Gastroesophageal sphincter (tissue), 4 donors: ENCODE measurements at regions not wholly inside any gene's neighbourhood (a gene's known extent, or its start where the extent isn't known, plus 50 kb on each side); places are given as distances from the start of the nearest gene placed in this dataset.

Source experiments
- ATAC-seq: fragments of 150-250 bp; one replicate; pipeline ENCODE4 v1.9.1; 2016; ENCODE audit warnings: mild to moderate bottlenecking, moderate library complexity
- H3K27ac ChIP-seq, 4 donors: fragments of 200-600 bp; sonication (generic) in 3 of 4; 1 replicate in 3 of 4; 2 replicates in 1 of 4; pipeline ENCODE4 v1.5.1; 2016 to 2019
- H3K27me3 ChIP-seq: fragments of 200-600 bp; sonication (generic); one replicate; pipeline ENCODE4 v1.5.1; 2019
- H3K36me3 ChIP-seq, 2 donors: fragments of 200-600 bp; sonication (generic); one replicate each; pipeline ENCODE4 v1.5.1; 2019; ENCODE audit warnings: control low read depth in 1 of 2
- H3K4me1 ChIP-seq, 3 donors: fragments of 200-600 bp; sonication (generic); 1 replicate in 2 of 3; 2 replicates in 1 of 3; pipeline ENCODE4 v1.5.1; 2016 to 2019; ENCODE audit warnings: control low read depth in 2 of 3
- H3K4me3 ChIP-seq, 2 donors: fragments of 200-600 bp; sonication (generic); one replicate each; pipeline ENCODE4 v1.5.1; 2019; ENCODE audit warnings: mild to moderate bottlenecking in 1 of 2, moderate library complexity in 1 of 2
- H3K9me3 ChIP-seq, 3 donors: fragments of 200-600 bp; sonication (generic); one replicate each; pipeline ENCODE4 v1.5.1; 2017 to 2019; ENCODE audit warnings: control low read depth in 2 of 3
- EP300 ChIP-seq: sonication (generic); formaldehyde crosslinking; IDR thresholded peaks from one replicate; pipeline ENCODE4 v1.6.1; 2017; ENCODE audit warnings: antibody characterized with exemption, mild to moderate bottlenecking
- POLR2A ChIP-seq, 2 donors: fragments of 450-650 bp; IDR thresholded peaks; one replicate each; pipeline ENCODE4 v1.6.1; 2017; ENCODE audit warnings: antibody characterized with exemption in 2 of 2, mild to moderate bottlenecking in 2 of 2, moderate library complexity in 1 of 2
- POLR2AphosphoS5 ChIP-seq: sonication (generic); formaldehyde crosslinking; IDR thresholded peaks from one replicate; pipeline ENCODE4 v1.6.1; 2017; ENCODE audit warnings: antibody characterized with exemption
- WGBS, 2 donors: methylation state at CpG; one replicate each; pipeline ENCODE4 v1.1.5; 2018; ENCODE audit warnings: low coverage in 1 of 2; 5-methylcytosine and 5-hydroxymethylcytosine counted together
- TF ChIP-seq, protein P1 (sequence below), 4 experiments: fragments of 200-600 bp in 2 of 4; fragments of 450-650 bp in 2 of 4; sonication (generic) in 1 of 4; IDR thresholded peaks; one replicate each; pipeline ENCODE4 v1.5.1; 2017 to 2019; ENCODE audit warnings: antibody characterized with exemption in 4 of 4, mild to moderate bottlenecking in 2 of 4, moderate library complexity in 2 of 4

DNA sequence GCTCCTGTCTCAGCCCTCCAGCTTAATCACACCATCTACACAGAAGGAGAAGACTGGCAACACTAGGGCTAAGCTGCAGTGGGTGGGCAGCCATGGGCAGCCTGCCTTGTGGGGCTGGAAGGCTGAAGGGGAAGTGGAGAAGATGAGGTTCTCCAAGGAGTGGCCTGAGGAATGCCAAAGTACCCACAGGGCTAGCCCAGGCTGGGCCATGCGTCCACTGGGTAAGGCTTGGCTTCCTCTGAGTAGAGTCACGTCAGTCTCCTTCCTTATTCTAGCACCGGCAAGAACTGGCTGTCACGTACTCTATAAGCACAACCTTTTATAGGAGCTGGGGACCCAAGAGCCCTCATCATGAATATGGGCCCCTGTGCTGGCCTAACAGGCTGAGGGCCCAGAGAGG, 110.6 kb upstream of the SIRPA start:
- peaks cover 50% of the 10 kb centered on the region for H3K27me3 ChIP-seq
- no peaks in the 10 kb centered on the region for H3K9me3 ChIP-seq
- H3K36me3 ChIP-seq: no peaks in the 10 kb centered on the region
- ATAC-seq: no peak
- H3K27ac ChIP-seq: no peak overlapping the region
- no peaks in the 10 kb centered on the region for H3K4me1 ChIP-seq
- TF ChIP-seq POLR2A (IDR thresholded peaks at IDR 0.05) (no peak), EP300 (no peak), POLR2AphosphoS5 (no peak)
- TF ChIP-seq, protein P1, sequence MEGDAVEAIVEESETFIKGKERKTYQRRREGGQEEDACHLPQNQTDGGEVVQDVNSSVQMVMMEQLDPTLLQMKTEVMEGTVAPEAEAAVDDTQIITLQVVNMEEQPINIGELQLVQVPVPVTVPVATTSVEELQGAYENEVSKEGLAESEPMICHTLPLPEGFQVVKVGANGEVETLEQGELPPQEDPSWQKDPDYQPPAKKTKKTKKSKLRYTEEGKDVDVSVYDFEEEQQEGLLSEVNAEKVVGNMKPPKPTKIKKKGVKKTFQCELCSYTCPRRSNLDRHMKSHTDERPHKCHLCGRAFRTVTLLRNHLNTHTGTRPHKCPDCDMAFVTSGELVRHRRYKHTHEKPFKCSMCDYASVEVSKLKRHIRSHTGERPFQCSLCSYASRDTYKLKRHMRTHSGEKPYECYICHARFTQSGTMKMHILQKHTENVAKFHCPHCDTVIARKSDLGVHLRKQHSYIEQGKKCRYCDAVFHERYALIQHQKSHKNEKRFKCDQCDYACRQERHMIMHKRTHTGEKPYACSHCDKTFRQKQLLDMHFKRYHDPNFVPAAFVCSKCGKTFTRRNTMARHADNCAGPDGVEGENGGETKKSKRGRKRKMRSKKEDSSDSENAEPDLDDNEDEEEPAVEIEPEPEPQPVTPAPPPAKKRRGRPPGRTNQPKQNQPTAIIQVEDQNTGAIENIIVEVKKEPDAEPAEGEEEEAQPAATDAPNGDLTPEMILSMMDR (IDR thresholded peaks at IDR 0.05): no peak
- no CpG with 5 or more reads among the region's 4 CpGs for WGBS, 2 donors
- no peak overlapping the region for H3K4me3 ChIP-seq

DNA sequence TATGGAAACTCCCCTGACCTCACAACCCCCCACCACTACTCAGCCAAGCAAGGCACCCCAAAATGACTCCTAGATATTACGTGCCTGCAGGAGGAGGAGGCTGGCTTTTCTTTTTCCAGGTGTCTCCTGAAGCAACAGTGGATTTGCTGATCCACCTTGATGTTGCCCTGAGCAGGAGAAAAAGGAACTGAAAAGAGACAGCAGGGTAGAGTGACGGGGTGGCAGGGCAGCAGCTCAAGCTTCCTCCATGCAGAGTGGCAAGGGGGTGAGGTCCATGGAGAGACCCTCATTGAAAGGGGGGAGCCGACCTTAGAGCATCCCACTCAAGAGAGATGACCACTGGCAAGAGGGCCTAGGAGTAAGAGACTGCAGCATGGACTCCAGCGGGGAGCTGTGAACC, 112.0 kb upstream of the SIRPA start:
- WGBS, 2 donors: 74 to 80% methylated on average over 2 to 3 of the region's 4 CpGs
- no peaks in the 10 kb centered on the region for H3K9me3 ChIP-seq
- H3K36me3 ChIP-seq: no peaks in the 10 kb centered on the region
- ATAC-seq: no peak
- H3K27ac ChIP-seq: no peak overlapping the region
- no peak for TF ChIP-seq POLR2AphosphoS5
- no peak for TF ChIP-seq EP300
- no peak for TF ChIP-seq POLR2A (IDR thresholded peaks at IDR 0.05)
- TF ChIP-seq, protein P1 (IDR thresholded peaks at IDR 0.05): no peak
- no peak overlapping the region for H3K4me3 ChIP-seq
- no peaks in the 10 kb centered on the region for H3K4me1 ChIP-seq
- peaks cover 50% of the 10 kb centered on the region for H3K27me3 ChIP-seq

DNA sequence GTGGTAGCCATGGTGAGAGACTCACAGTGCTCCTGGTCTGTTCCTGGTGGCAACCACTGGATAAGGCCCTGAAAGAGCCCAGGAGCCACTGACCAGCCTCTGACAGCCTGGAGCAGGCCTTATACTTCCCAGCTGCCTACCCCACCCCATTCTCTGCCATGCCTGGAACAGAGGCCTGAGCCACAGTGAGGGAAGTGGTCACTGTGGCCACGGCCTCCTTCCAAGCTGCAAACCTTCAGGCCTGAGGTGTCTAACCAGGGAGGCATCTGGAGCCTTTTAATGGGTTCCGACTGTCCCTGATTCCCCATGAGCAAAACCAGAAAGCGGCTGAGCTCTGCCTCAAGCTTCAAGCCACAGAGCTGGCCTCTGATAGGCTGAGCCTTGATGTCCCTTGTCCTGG, 113.0 kb upstream of the SIRPA start:
- no peak for ATAC-seq
- H3K4me1 ChIP-seq: peaks cover 0 to 6% (median 0%) of the 10 kb centered on the region in 3 donors
- no peak overlapping the region for H3K27ac ChIP-seq
- WGBS, 2 donors: no CpG with 5 or more reads among the region's 3 CpGs
- no peaks in the 10 kb centered on the region for H3K9me3 ChIP-seq
- no peaks in the 10 kb centered on the region for H3K36me3 ChIP-seq
- TF ChIP-seq POLR2A (IDR thresholded peaks at IDR 0.05): no peak
- no peak for TF ChIP-seq POLR2AphosphoS5
- no peak for TF ChIP-seq EP300
- TF ChIP-seq, protein P1 (IDR thresholded peaks at IDR 0.05): no peak
- peaks cover 42% of the 10 kb centered on the region for H3K27me3 ChIP-seq
- no peak overlapping the region for H3K4me3 ChIP-seq

DNA sequence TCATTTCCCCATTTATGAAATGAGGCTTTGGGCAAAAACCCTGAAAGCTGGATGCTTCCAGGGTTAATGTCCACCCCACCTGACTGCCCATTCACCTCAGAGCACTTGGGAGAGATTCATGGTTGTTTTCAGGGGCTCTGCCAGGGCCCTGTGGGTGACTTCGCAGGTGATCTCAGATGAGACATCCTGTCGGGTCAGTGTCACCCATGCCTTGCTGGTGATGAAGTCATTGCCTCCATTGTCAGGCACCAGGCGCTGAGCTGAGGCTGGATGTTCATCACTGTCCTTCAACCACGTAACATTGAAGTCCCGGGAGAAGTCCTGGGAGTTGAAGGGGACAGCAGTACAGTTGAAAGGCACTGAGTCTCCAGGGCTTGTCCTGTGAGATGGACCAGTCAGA, 115.6 kb upstream of the SIRPA start:
- no peak for ATAC-seq

DNA sequence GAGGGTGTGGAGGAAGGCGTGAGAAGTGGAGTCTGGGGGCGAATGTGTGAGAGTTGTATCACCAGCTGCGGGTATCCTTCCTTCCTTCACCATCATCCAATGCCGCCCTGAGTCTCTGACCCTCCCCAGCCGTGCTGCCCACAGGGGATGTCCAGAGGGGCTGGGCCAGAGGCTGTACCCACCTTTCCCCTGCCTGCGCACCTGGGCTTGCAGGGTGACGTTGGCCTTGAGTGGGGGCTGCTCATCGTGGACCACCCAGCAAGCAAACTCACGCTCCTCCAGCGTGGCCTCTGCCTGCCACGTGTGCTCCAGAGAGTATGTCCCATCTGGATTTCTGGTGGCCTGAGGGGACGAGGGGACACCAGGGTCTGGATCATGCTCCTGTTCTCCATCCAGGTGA, 116.9 kb upstream of the SIRPA start:
- WGBS, 2 donors: 96% methylated on average over 5 of the region's 12 CpGs; no CpG with 5 or more reads in 1 of the 2 donors
- H3K9me3 ChIP-seq: no peaks in the 10 kb centered on the region
- H3K36me3 ChIP-seq: no peaks in the 10 kb centered on the region
- H3K4me1 ChIP-seq: peaks cover 0 to 19% (median 8%) of the 10 kb centered on the region in 3 donors
- no peak overlapping the region for H3K4me3 ChIP-seq
- ATAC-seq: no peak
- H3K27ac ChIP-seq: no peak overlapping the region
- peaks cover 15% of the 10 kb centered on the region for H3K27me3 ChIP-seq
- TF ChIP-seq, protein P1 (IDR thresholded peaks at IDR 0.05): no peak
- no peak for TF ChIP-seq EP300
- no peak for TF ChIP-seq POLR2A (IDR thresholded peaks at IDR 0.05)
- no peak for TF ChIP-seq POLR2AphosphoS5

More for the DNA sequence above, 115.6 kb upstream of the SIRPA start:
- Histone ChIP-seq H3K9me3 (no peaks in the 10 kb centered on the region), H3K27me3 (peaks cover 25% of the 10 kb centered on the region), H3K36me3 (no peaks in the 10 kb centered on the region), H3K4me3 (no peak overlapping the region), H3K4me1 (peaks cover 0 to 19% (median 8%) of the 10 kb centered on the region in 3 donors), H3K27ac (no peak overlapping the region)
- TF ChIP-seq EP300: no peak
- TF ChIP-seq, protein P1 (IDR thresholded peaks at IDR 0.05): no peak
- no peak for TF ChIP-seq POLR2AphosphoS5
- TF ChIP-seq POLR2A (IDR thresholded peaks at IDR 0.05): no peak
- no CpG with 5 or more reads among the region's 5 CpGs for WGBS, 2 donors
